AG04450 (cell line): ENCODE measurements at regions not wholly inside any gene's neighbourhood (a gene's known extent, or its start where the extent isn't known, plus 50 kb on each side); places are given as distances from the start of the nearest gene placed in this dataset.
A peak's percentile ranks its signal among the peaks of the same experiment; 100 is the strongest.

ENCODE experiments used
- CTCF ChIA-PET: fragments of 300-600, 350-600 bp; formaldehyde crosslinking; extraction: SDS; loops from one replicate; lab custom pipeline; 2022; ENCODE audit warnings: antibody characterized with exemption, inconsistent platforms; lab: Charles Lee
- POLR2A ChIA-PET: fragments of 350-600 bp; formaldehyde crosslinking; extraction: SDS; loops from one replicate; lab custom pipeline; 2021; ENCODE audit warnings: antibody characterized with exemption, inconsistent platforms; lab: Yijun Ruan, JAX
- DNase-seq: peaks from one replicate; pipeline ENCODE4 v3.0.0-alpha.2; 2011; ENCODE audit warnings: low read depth, low spot score
- H3K27ac ChIP-seq: one replicate; pipeline ENCODE4 v1.5.1; 2012; ENCODE audit warnings: low read depth, low read length, control low read depth
- H3K27me3 ChIP-seq: one replicate; pipeline ENCODE4 v1.6.0; 2012; ENCODE audit warnings: low read length; ENCODE audit not compliant: control insufficient read depth, insufficient read depth
- H3K4me3 ChIP-seq: 2 replicates; pipeline ENCODE4 v1.5.1; 2011; ENCODE audit warnings: mild to moderate bottlenecking, low read depth, low read length, control low read depth
- H3K9me3 ChIP-seq: 2 replicates; pipeline ENCODE4 v1.5.1; 2012; ENCODE audit warnings: low read length; ENCODE audit not compliant: control insufficient read depth, insufficient read depth
- TF ChIP-seq, protein P1 (sequence below): IDR thresholded peaks from 2 replicates; pipeline ENCODE4 v1.5.1; 2011; ENCODE audit warnings: low read depth, low read length, control low read depth, inconsistent platforms

DNA sequence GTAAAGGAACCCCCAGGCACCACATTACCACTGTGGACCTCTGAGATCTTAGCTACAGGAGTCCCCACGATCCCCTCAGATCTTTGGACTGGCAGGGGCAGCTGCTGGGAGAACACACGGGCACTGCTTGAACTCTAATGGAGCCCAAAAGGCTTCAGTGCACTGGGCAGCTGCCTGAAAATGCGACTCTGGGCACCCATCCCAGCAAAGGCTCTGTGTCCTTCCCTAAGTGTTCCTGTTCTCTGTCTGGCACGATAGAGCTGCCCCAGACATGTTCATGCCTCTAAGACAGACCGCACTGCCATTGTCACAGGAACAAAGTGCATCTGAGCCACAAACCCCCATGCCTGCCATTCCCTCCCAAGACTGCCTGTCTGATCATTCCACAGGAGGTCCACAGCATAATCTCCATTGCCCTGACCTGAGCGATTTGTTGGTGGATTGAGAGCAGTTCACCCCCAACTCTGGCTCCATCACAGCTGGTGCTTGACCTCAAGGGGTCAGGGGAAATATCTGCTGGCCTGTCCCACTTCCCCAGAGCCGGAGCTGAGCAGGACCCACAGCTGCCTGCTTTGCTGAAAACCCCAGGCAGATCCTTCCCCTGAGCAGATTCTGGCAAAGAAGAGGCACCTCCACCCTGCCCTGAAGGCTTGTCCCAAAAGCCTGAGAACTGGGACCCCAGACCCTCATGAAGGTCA, 436.0 kb upstream of the INTU start:
- Histone ChIP-seq H3K27me3 (no peaks in the 10 kb centered on the region), H3K27ac (no peak overlapping the region), H3K4me3 (no peak overlapping the region), H3K9me3 (no peaks in the 10 kb centered on the region)
- POLR2A ChIA-PET = no interaction called here
- TF ChIP-seq, protein P1, sequence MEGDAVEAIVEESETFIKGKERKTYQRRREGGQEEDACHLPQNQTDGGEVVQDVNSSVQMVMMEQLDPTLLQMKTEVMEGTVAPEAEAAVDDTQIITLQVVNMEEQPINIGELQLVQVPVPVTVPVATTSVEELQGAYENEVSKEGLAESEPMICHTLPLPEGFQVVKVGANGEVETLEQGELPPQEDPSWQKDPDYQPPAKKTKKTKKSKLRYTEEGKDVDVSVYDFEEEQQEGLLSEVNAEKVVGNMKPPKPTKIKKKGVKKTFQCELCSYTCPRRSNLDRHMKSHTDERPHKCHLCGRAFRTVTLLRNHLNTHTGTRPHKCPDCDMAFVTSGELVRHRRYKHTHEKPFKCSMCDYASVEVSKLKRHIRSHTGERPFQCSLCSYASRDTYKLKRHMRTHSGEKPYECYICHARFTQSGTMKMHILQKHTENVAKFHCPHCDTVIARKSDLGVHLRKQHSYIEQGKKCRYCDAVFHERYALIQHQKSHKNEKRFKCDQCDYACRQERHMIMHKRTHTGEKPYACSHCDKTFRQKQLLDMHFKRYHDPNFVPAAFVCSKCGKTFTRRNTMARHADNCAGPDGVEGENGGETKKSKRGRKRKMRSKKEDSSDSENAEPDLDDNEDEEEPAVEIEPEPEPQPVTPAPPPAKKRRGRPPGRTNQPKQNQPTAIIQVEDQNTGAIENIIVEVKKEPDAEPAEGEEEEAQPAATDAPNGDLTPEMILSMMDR = no peak
- no peak for DNase-seq
- CTCF ChIA-PET = no interaction called here

- TF ChIP-seq, protein P1 = no peak
- Histone ChIP-seq H3K27me3 (no peaks in the 10 kb centered on the region), H3K4me3 (no peak overlapping the region), H3K9me3 (no peaks in the 10 kb centered on the region), H3K27ac (no peak overlapping the region)
- CTCF ChIA-PET = no interaction called here
- POLR2A ChIA-PET = no interaction called here
- DNase-seq = peak; percentile 29
Observed at GRCh38 chr4:127203562-127204200, 429.1 kb upstream of the INTU start.

DNA sequence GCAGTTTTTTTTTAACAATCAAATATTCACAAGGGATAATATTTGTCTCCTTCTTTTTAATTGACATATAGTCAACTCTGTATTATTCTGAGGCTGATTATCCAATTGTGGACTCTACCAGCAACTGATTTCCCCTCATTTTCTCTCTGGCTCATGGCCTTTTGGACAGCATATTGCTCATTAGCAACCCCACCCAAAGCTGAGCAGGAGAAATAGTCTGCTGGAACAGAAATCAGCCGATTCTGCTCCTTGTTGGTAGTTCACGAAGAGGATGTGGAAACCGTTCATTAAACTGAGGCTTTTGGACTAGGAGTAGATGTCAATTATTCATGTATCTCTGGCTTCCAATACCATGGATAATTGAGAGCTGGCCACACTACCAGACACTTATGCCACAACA, 428.4 kb upstream of the INTU start:
- Histone ChIP-seq H3K4me3 (no peak overlapping the region), H3K27me3 (no peaks in the 10 kb centered on the region), H3K27ac (no peak overlapping the region), H3K9me3 (no peaks in the 10 kb centered on the region)
- ChIA-PET POLR2A (no interaction called here), CTCF (no interaction called here)
- no peak for DNase-seq
- TF ChIP-seq, protein P1 = no peak

DNA sequence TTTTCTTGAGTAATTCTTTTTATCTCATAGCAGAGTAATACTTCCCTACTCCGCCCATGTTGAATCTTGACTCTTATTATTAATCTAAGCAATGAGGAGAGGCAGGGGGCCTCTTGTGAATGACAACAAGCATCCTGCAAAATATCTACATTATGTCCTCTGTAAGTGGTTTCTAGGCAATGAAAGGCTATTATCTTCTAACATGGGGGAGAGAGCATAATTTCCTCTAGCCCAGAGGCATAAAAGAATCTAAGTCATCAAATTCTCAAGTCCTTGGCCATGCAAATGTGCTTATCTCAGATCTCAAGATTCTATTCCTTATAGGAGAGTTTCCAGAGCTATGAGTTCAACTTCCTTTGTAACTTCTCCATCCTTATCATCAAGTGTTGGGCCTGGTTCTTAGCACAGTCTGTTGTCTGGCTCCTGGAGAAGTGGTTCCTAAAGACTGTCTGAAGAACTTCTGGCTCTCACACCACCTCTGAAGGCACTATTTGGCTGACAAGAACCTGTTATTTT, 423.1 kb upstream of the INTU start:
- no peaks in the 10 kb centered on the region for H3K9me3 ChIP-seq
- ChIA-PET POLR2A (no interaction called here), CTCF (no interaction called here)
- TF ChIP-seq, protein P1 = no peak
- DNase-seq = no peak
- no peaks in the 10 kb centered on the region for H3K27me3 ChIP-seq
- no peak overlapping the region for H3K27ac ChIP-seq
- no peak overlapping the region for H3K4me3 ChIP-seq
